Heart right ventricle (tissue), 16 donors: ENCODE measurements at regions not wholly inside any gene's neighbourhood (a gene's known extent, or its start where the extent isn't known, plus 50 kb on each side); places are given as distances from the start of the nearest gene placed in this dataset.

Experiments
- ATAC-seq, 8 donors: fragments of 200-7000 bp; cut with Tn5 transposase; one replicate each; pipeline ENCODE4 v1.9.1; 2020; ENCODE audit warnings: mild to moderate bottlenecking in 8 of 8, moderate library complexity in 8 of 8, moderate number of reproducible peaks in 1 of 8
- DNase-seq, 2 donors: peaks; one replicate each; pipeline ENCODE4 v3.0.0-alpha.2; 2020
- H3K27ac ChIP-seq, 10 donors: fragments of 200-600 bp; sonication (generic) in 2 of 10; one replicate each; pipeline versions ENCODE4 v1.5.0 to v1.8.0; 2020 to 2022; ENCODE audit warnings: mild to moderate bottlenecking in 3 of 10
- H3K27me3 ChIP-seq, 7 donors: fragments of 200-600 bp; one replicate each; pipeline ENCODE4 v1.8.0; 2021 to 2022; ENCODE audit warnings: mild to moderate bottlenecking in 2 of 7
- H3K36me3 ChIP-seq, 9 donors: fragments of 200-600 bp; sonication (generic) in 1 of 9; one replicate each; pipeline versions ENCODE4 v1.5.0 to v1.8.0; 2020 to 2022; ENCODE audit warnings: mild to moderate bottlenecking in 2 of 9
- H3K4me1 ChIP-seq, 9 donors: fragments of 200-600 bp; sonication (generic) in 1 of 9; one replicate each; pipeline versions ENCODE4 v1.5.0 to v1.8.0; 2020 to 2022; ENCODE audit warnings: mild to moderate bottlenecking in 4 of 9
- H3K4me3 ChIP-seq, 10 donors: fragments of 200-600 bp; sonication (generic) in 2 of 10; one replicate each; pipeline versions ENCODE4 v1.5.0 to v1.8.0; 2020 to 2022; ENCODE audit warnings: mild to moderate bottlenecking in 7 of 10, moderate library complexity in 2 of 10
- H3K9me3 ChIP-seq, 11 donors: fragments of 200-600 bp in 10 of 11; sonication (generic) in 2 of 11; one replicate each; pipeline versions ENCODE4 v1.5.0 to v1.8.0; 2013 to 2022; ENCODE audit warnings: mild to moderate bottlenecking in 2 of 11, control low read depth in 1 of 11, moderate library complexity in 1 of 11
- WGBS, 2 donors: extraction: QIAGEN DNeasy Blood & Tissue Kit; methylation state at CpG; one replicate each; pipeline ENCODE4 v1.1.7; 2013; ENCODE audit warnings: inconsistent platforms in 1 of 2; 5-methylcytosine and 5-hydroxymethylcytosine counted together
- intact Hi-C, 10 donors: fragments of 100-400 bp; cut with DNase I; formaldehyde crosslinking; loops; one replicate each; pipeline versions ENCODE4 v1.11.1 to v1.14.2; 2022
- TF ChIP-seq, protein P1 (sequence below), 9 donors: fragments of 200-600 bp; sonication (generic) in 2 of 9; IDR thresholded peaks; one replicate each; pipeline versions ENCODE4 v1.5.0 to v1.8.0; 2021 to 2022; ENCODE audit warnings: antibody characterized with exemption in 9 of 9, mild to moderate bottlenecking in 5 of 9, moderate library complexity in 1 of 9
- donor health status: Arrhythmogenic right ventricular cardiomyopathy.
- donor health status: ischemic (EF 13 %, LVEDD 7.1; RV severe dilation, severe dysfunction).
- donor health status: healthy with polysubstance abuse.
- donor health status: DM: no; HTN: yes; CAD: no.
- donor health status: DM: no; HTN: no; CAD: no.
- donor health status: ischemic (EF 25% LVEDD 6.9; RV normal size, moderate dysfunction).
- donor health status: ischemic (EF 25% LVEDD 5.7; RV mildly dilated, moderate dysfunction).
- donor health status: healthy.
- donor health status: DM: yes; HTN: yes; CAD: no.
- donor health status: Ischemic cardiomyopathy.
- donor health status: ischemic (EF 35%, LVEDD 5.7; RV mildly dilated, moderate dysfunction).
- donor health status: nonischemic (EF 11% LVEDD 7.7; RV severe dilation, severe dysfunction).
- donor health status: DM: yes; HTN: yes; CAD: no.
- donor health status: PGD.
- donor health status: ischemic (EF 29% LVEDD 5.4; RV normal size, mild dysfunction).
- donor health status: nonischemic (EF 23%, LVEDD 6.1; RV moderate dilation, normal function).

- H3K27ac ChIP-seq, result no peak overlapping the region
- intact Hi-C loops, result no loop called here
- H3K4me1 ChIP-seq, result no peaks in the 10 kb centered on the region
- no peaks in the 10 kb centered on the region for H3K27me3 ChIP-seq
- WGBS, 2 donors, result 90 to 92% methylated on average over 8 of the region's 8 CpGs
- DNase-seq (no peak), ATAC-seq (no peak)
- no peaks in the 10 kb centered on the region for H3K36me3 ChIP-seq
- H3K9me3 ChIP-seq, result no peaks in the 10 kb centered on the region
- H3K4me3 ChIP-seq, result no peak overlapping the region
- TF ChIP-seq, protein P1, sequence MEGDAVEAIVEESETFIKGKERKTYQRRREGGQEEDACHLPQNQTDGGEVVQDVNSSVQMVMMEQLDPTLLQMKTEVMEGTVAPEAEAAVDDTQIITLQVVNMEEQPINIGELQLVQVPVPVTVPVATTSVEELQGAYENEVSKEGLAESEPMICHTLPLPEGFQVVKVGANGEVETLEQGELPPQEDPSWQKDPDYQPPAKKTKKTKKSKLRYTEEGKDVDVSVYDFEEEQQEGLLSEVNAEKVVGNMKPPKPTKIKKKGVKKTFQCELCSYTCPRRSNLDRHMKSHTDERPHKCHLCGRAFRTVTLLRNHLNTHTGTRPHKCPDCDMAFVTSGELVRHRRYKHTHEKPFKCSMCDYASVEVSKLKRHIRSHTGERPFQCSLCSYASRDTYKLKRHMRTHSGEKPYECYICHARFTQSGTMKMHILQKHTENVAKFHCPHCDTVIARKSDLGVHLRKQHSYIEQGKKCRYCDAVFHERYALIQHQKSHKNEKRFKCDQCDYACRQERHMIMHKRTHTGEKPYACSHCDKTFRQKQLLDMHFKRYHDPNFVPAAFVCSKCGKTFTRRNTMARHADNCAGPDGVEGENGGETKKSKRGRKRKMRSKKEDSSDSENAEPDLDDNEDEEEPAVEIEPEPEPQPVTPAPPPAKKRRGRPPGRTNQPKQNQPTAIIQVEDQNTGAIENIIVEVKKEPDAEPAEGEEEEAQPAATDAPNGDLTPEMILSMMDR (IDR thresholded peaks at IDR 0.05), result no peak
Observed at GRCh38 chr12:88737838-88738472, 157.7 kb upstream of the KITLG start.

DNA sequence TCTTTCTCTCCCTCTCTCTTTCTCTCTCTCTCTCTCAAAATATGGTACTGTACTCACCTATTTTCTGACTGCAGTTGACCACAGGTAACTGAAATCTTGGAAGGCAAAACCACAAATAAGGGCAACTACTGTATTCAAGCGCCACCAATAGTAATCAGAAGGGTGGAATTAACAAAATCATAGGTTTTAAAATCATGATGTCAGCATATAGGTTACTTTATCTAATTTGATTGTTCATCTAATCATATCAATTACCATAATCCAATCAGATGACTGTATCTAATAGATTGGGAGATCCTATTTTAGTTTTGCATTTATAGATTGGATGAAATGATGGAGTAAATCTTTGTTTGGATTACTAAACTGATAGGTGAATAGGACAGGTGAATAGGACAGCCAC lies 155.8 kb upstream of the KITLG start:
- no peak for ATAC-seq
- 95 to 97% methylated on average over 1 of the region's 1 CpG for WGBS, 2 donors
- no peaks in the 10 kb centered on the region for H3K36me3 ChIP-seq
- intact Hi-C loops, result no loop called here
- DNase-seq, result no peak
- H3K27ac ChIP-seq, result no peak overlapping the region
- no peaks in the 10 kb centered on the region for H3K4me1 ChIP-seq
- TF ChIP-seq, protein P1 (IDR thresholded peaks at IDR 0.05), result no peak
- no peak overlapping the region for H3K4me3 ChIP-seq
- no peaks in the 10 kb centered on the region for H3K9me3 ChIP-seq
- no peaks in the 10 kb centered on the region for H3K27me3 ChIP-seq

- H3K4me3 ChIP-seq, result no peak overlapping the region
- no peaks in the 10 kb centered on the region for H3K4me1 ChIP-seq
- 75 to 78% methylated on average over 2 of the region's 2 CpGs for WGBS, 2 donors
- no peak for ATAC-seq
- intact Hi-C loops, result no loop called here
- TF ChIP-seq, protein P1 (IDR thresholded peaks at IDR 0.05), result no peak
- H3K36me3 ChIP-seq, result no peaks in the 10 kb centered on the region
- no peaks in the 10 kb centered on the region for H3K9me3 ChIP-seq
- no peaks in the 10 kb centered on the region for H3K27me3 ChIP-seq
- H3K27ac ChIP-seq, result no peak overlapping the region
- no peak for DNase-seq
Observed at GRCh38 chr12:88733008-88733407, 152.7 kb upstream of the KITLG start.

DNA sequence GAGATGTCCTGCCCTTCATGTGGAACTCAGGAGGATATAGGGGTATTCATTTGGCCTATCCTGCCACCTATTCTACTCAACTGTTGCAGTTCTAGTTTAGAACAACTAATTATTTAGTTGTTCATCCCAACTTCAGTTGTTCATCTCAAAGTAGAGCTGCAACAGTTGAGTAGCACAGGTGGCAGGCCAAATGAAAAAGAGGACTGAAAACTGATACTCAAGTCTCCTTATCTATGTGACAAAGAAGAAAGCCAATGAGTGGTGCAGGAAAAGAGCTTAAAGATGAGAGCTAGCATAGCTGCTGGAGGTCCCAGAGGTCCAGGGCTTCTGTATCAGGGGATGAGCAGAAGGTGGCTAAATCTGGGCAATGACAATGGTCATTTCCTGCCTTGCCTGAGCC lies 148.9 kb upstream of the KITLG start:
- Histone ChIP-seq H3K27ac (no peak overlapping the region), H3K27me3 (no peaks in the 10 kb centered on the region), H3K9me3 (no peaks in the 10 kb centered on the region), H3K4me1 (no peaks in the 10 kb centered on the region), H3K4me3 (no peak overlapping the region), H3K36me3 (no peaks in the 10 kb centered on the region)
- ATAC-seq (no peak), DNase-seq (no peak)
- TF ChIP-seq, protein P1 (IDR thresholded peaks at IDR 0.05), result no peak
- intact Hi-C loops, result no loop called here
